Gastrocnemius medialis (tissue), 4 donors: ENCODE measurements at regions not wholly inside any gene's neighbourhood (a gene's known extent, or its start where the extent isn't known, plus 50 kb on each side); places are given as distances from the start of the nearest gene placed in this dataset.
"Not testable (repeated sequence)": the region's sequence is repeated elsewhere in the genome, so short reads cannot be mapped to it uniquely, and the experiment has no call there.

Experiments
- ATAC-seq, 2 donors: fragments of 150-250 bp; one replicate each; pipeline ENCODE4 v1.9.1; 2016
- DNase-seq, 2 donors: peaks; one replicate each; pipeline ENCODE4 v3.0.0-alpha.2; 2019
- H3K27ac ChIP-seq, 4 donors: fragments of 200-600 bp; sonication (generic); 1 replicate in 1 of 4; 2 replicates in 3 of 4; pipeline ENCODE4 v1.5.1; 2016 to 2018; ENCODE audit warnings: mild to moderate bottlenecking in 2 of 4, moderate library complexity in 1 of 4
- H3K27me3 ChIP-seq, 3 donors: fragments of 200-600 bp; sonication (generic) in 2 of 3; 1 replicate in 1 of 3; 2 replicates in 2 of 3; pipeline versions ENCODE4 v1.5.1 to v1.6.0; 2016 to 2019; ENCODE audit warnings: mild to moderate bottlenecking in 1 of 3, moderate library complexity in 1 of 3
- H3K36me3 ChIP-seq, 2 donors: fragments of 200-600 bp; sonication (generic) in 1 of 2; one replicate each; pipeline ENCODE4 v1.5.1; 2017 to 2018
- H3K4me1 ChIP-seq, 2 donors: fragments of 200-600 bp; sonication (generic) in 1 of 2; one replicate each; pipeline ENCODE4 v1.5.1; 2016 to 2017; ENCODE audit warnings: mild to moderate bottlenecking in 2 of 2
- H3K4me3 ChIP-seq, 4 donors: fragments of 200-600 bp; sonication (generic) in 3 of 4; 1 replicate in 1 of 4; 2 replicates in 3 of 4; pipeline ENCODE4 v1.5.1; 2016 to 2019; ENCODE audit warnings: mild to moderate bottlenecking in 2 of 4
- H3K9me3 ChIP-seq, 3 donors: fragments of 200-600 bp; sonication (generic) in 2 of 3; 1 replicate in 1 of 3; 2 replicates in 2 of 3; pipeline ENCODE4 v1.5.1; 2016 to 2019
- POLR2A ChIP-seq, 2 donors: fragments of 450-650 bp; IDR thresholded peaks; one replicate each; pipeline ENCODE4 v1.6.1; 2017; ENCODE audit warnings: antibody characterized with exemption in 2 of 2, mild to moderate bottlenecking in 2 of 2, moderate library complexity in 2 of 2
- in situ Hi-C, 4 donors: fragments of 200-750 bp; cut with MboI; loops; one replicate each; pipeline versions ENCODE4 v1.15.0 to v1.8.0; 2017; ENCODE audit warnings: low sequenced_read_pairs in 4 of 4
- intact Hi-C: fragments of 100-400 bp; cut with DNase I; formaldehyde crosslinking; loops from one replicate; pipeline ENCODE4 v1.15.1; 2023; ENCODE audit warnings: low total_unique reads
- TF ChIP-seq, protein P1 (sequence below), 5 experiments: fragments of 450-650 bp in 3 of 5; fragments of 200-600 bp in 2 of 5; sonication (generic) in 2 of 5; IDR thresholded peaks in 4 of 5; conservative IDR thresholded peaks in 1 of 5; 1 replicate in 4 of 5; 2 replicates in 1 of 5; pipeline ENCODE4 v1.5.1; 2016 to 2019; ENCODE audit warnings: antibody characterized with exemption in 5 of 5, mild to moderate bottlenecking in 3 of 5, moderate library complexity in 3 of 5

DNA sequence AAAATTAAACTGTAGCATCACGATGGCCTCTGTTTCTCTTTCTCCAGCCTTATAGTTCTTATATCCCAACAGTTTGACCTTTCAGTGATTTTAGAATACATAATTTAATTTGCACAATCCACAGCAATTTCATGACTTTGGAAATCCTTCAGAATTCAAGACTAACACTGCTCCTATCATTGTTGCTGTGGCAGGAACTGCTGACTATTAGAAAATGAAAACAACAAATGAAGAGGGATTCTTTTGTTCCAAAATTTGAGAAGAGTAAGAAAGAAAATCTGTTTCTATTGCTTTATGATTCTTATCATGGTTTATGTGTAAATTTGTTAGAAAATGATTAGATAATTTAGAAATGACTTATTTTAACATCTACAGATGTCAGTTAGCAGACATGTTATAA is 604.0 kb upstream of the ADGRB3 start:
- H3K4me3 ChIP-seq: no peak overlapping the region
- no peak for DNase-seq
- H3K9me3 ChIP-seq: no peaks in the 10 kb centered on the region
- intact Hi-C loops: no loop called here
- H3K27me3 ChIP-seq: no peaks in the 10 kb centered on the region
- in situ Hi-C loops: no loop called here
- no peak overlapping the region for H3K27ac ChIP-seq
- ATAC-seq: no peak
- no peaks in the 10 kb centered on the region for H3K36me3 ChIP-seq
- no peak for TF ChIP-seq POLR2A (IDR thresholded peaks at IDR 0.05)
- TF ChIP-seq, protein P1, sequence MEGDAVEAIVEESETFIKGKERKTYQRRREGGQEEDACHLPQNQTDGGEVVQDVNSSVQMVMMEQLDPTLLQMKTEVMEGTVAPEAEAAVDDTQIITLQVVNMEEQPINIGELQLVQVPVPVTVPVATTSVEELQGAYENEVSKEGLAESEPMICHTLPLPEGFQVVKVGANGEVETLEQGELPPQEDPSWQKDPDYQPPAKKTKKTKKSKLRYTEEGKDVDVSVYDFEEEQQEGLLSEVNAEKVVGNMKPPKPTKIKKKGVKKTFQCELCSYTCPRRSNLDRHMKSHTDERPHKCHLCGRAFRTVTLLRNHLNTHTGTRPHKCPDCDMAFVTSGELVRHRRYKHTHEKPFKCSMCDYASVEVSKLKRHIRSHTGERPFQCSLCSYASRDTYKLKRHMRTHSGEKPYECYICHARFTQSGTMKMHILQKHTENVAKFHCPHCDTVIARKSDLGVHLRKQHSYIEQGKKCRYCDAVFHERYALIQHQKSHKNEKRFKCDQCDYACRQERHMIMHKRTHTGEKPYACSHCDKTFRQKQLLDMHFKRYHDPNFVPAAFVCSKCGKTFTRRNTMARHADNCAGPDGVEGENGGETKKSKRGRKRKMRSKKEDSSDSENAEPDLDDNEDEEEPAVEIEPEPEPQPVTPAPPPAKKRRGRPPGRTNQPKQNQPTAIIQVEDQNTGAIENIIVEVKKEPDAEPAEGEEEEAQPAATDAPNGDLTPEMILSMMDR (IDR thresholded peaks at IDR 0.05 in 4 of 5, conservative IDR thresholded peaks at IDR 0.05 in 1 of 5): no peak
- H3K4me1 ChIP-seq: no peaks in the 10 kb centered on the region

DNA sequence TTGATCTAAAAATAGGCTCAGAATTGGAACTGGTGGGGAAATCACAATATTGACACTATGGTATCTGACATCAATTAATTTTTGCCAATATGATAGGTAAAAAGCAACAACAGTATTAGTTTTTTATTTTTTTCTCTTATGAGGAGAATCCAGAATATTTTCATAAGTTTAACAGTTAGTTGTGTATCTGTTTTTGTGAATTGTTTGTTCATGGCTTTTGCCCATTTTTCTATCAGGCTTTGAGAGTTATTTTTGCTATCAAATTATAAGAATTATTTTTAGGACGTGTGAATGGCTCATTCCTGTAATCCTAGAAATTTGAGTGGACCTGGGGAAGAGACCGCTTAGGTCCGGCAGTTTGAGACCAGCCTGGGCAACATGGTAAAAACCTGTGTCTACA is 608.6 kb upstream of the ADGRB3 start:
- no peaks in the 10 kb centered on the region for H3K9me3 ChIP-seq
- H3K4me1 ChIP-seq: no peaks in the 10 kb centered on the region
- no peak for ATAC-seq
- intact Hi-C loops (no loop called here), in situ Hi-C loops (no loop called here)
- no peak overlapping the region for H3K4me3 ChIP-seq
- H3K27me3 ChIP-seq: no peaks in the 10 kb centered on the region
- no peak for DNase-seq
- H3K36me3 ChIP-seq: no peaks in the 10 kb centered on the region
- no peak overlapping the region for H3K27ac ChIP-seq
- TF ChIP-seq POLR2A (IDR thresholded peaks at IDR 0.05): no peak
- TF ChIP-seq, protein P1 (IDR thresholded peaks at IDR 0.05 in 4 of 5, conservative IDR thresholded peaks at IDR 0.05 in 1 of 5): no peak

DNA sequence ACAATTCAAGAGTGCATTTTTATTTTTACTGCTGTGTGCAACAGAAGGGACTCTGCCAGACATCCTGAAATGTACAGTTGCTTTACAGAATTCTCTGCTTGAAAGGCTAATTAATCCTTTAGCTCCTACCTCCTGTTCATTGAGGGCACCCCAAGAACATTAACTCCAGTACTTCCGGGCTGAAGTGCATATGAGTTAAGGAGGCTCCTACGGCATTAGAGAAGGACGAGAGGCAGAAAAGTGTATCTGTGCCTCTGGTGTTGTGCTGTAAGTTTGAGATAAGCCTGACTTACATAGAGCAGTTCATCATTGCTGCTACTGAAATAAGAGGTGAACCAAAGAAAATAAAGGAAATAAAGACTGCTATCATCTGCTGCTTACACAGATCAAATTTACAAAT is 609.3 kb upstream of the ADGRB3 start:
- intact Hi-C loops: no loop called here
- H3K4me3 ChIP-seq: no peak overlapping the region
- in situ Hi-C loops: no loop called here
- no peak for DNase-seq
- H3K27ac ChIP-seq: no peak overlapping the region
- H3K4me1 ChIP-seq: no peaks in the 10 kb centered on the region
- no peaks in the 10 kb centered on the region for H3K36me3 ChIP-seq
- no peak for ATAC-seq
- TF ChIP-seq POLR2A (IDR thresholded peaks at IDR 0.05): no peak
- TF ChIP-seq, protein P1 (IDR thresholded peaks at IDR 0.05 in 4 of 5, conservative IDR thresholded peaks at IDR 0.05 in 1 of 5): no peak
- no peaks in the 10 kb centered on the region for H3K9me3 ChIP-seq
- no peaks in the 10 kb centered on the region for H3K27me3 ChIP-seq

DNA sequence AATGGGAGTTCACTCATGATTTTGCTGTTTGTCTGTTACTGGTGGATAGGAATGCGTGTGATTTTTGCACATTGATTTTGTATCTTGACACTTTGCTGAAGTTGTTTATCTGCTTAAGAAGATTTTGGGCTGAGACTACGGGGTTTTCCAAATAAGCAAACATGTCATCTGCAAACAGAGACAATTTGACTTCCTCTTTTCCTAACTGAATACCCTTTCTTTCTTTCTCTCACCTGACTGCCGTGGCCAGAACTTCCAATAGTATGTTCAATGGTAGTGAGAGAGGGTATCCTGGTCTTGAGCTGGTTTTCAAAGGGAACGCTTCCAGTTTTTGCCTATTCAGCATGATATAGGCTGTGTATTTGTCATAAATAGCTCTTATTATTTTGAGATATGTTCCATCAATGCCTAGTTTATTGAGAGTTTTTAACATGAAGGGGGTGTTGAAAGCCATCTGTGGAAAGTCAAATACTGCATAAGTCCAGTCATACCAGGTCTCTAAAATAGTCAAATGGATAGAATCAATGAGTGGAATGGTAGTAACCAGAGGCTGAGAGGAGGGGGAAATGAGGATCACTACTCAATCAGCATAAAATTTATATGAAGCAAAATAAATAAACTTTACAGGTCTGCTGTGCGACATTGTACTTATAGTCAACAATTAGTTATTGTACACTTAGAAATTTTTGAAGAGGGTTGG is 610.4 kb upstream of the ADGRB3 start:
- ATAC-seq (no peak), DNase-seq (no peak)
- intact Hi-C loops (no loop called here), in situ Hi-C loops (no loop called here)
- no peak for TF ChIP-seq POLR2A (IDR thresholded peaks at IDR 0.05)
- TF ChIP-seq, protein P1 (IDR thresholded peaks at IDR 0.05 in 4 of 5, conservative IDR thresholded peaks at IDR 0.05 in 1 of 5): no peak
- H3K36me3 ChIP-seq: no peaks in the 10 kb centered on the region
- H3K4me3 ChIP-seq: no peak overlapping the region
- H3K9me3 ChIP-seq: no peaks in the 10 kb centered on the region
- no peak overlapping the region for H3K27ac ChIP-seq
- H3K27me3 ChIP-seq: no peaks in the 10 kb centered on the region
- H3K4me1 ChIP-seq: no peaks in the 10 kb centered on the region

DNA sequence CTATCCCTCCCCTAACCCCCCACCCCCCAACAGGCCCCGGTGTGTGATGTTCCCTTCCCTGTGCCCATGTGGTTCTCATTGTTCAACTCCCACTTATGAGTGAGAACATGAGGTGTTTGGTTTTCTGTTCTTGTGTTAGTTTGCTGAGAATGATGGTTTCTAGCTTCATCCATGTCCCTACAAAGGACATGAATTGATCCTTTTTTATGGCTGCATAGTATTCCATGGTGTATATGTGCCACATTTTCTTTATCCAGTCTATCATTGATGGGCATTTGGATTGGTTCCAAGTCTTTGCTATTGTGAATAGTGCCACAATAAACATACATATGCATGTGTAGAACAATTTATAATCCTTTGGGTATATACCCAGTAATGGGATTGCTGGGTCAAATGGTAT is 612.1 kb upstream of the ADGRB3 start:
- H3K27ac ChIP-seq, H3K4me1 ChIP-seq, intact Hi-C loops, H3K36me3 ChIP-seq, ATAC-seq, in situ Hi-C loops, H3K9me3 ChIP-seq, DNase-seq, H3K4me3 ChIP-seq, H3K27me3 ChIP-seq: not testable (repeated sequence)
